B cell (primary cell): ENCODE measurements at regions not wholly inside any gene's neighbourhood (a gene's known extent, or its start where the extent isn't known, plus 50 kb on each side); places are given as distances from the start of the nearest gene placed in this dataset.

Experiments
- ATAC-seq: fragments of 200-7000 bp; cut with Tn5 transposase; one replicate; pipeline ENCODE4 v1.10.0; 2021; ENCODE audit warnings: low read depth, mild to moderate bottlenecking, moderate number of reproducible peaks, moderate library complexity
- CTCF ChIA-PET: fragments of 350-600 bp; sonication (Branson Sonifier 250); formaldehyde crosslinking; loops from one replicate; lab custom pipeline; 2021; ENCODE audit warnings: antibody characterized with exemption, inconsistent platforms; lab: Charles Lee
- POLR2A ChIA-PET: fragments of 350-600 bp; sonication (Branson Sonifier 250); formaldehyde crosslinking; loops from one replicate; lab custom pipeline; 2021; ENCODE audit warnings: antibody characterized with exemption; lab: Charles Lee
- DNase-seq: peaks from one replicate; pipeline ENCODE4 v3.0.0; 2013
- H2AFZ ChIP-seq: 2 replicates; pipeline ENCODE4 v1.6.1; 2012; ENCODE audit warnings: mild to moderate bottlenecking, low read depth, low read length; ENCODE audit not compliant: insufficient read depth, poor library complexity, severe bottlenecking
- H3K27ac ChIP-seq, 2 donors: 1 replicate in 1 of 2; 2 replicates in 1 of 2; pipeline ENCODE4 v1.5.1; 2012 to 2013; ENCODE audit warnings: low read length in 2 of 2, mild to moderate bottlenecking in 2 of 2, moderate library complexity in 1 of 2
- H3K27me3 ChIP-seq, 4 experiments: fragments of 200-600 bp in 1 of 4; sonication (generic) in 1 of 4; replicated peaks in 1 of 4; 1 replicate in 2 of 4; 2 replicates in 2 of 4; pipeline versions ENCODE4 v1.6.1 to v1.7.0; 2013 to 2016; ENCODE audit warnings: low read length in 3 of 4, mild to moderate bottlenecking in 2 of 4, mixed read lengths in 1 of 4, moderate library complexity in 1 of 4; ENCODE audit not compliant: insufficient read depth in 4 of 4, control insufficient read depth in 3 of 4; ENCODE audit errors: control extremely low read depth in 1 of 4
- H3K36me3 ChIP-seq, 2 experiments: replicated peaks in 1 of 2; 1 replicate in 1 of 2; 2 replicates in 1 of 2; pipeline versions ENCODE4 v1.6.1 to v1.7.1; 2013; ENCODE audit warnings: low read length in 1 of 2; ENCODE audit not compliant: insufficient read depth in 2 of 2, control insufficient read depth in 1 of 2; ENCODE audit errors: control extremely low read depth in 1 of 2, extremely low read depth in 1 of 2
- H3K4me1 ChIP-seq, 2 donors: fragments of 200-600 bp in 1 of 2; sonication (generic) in 1 of 2; 1 replicate in 1 of 2; 2 replicates in 1 of 2; pipeline versions ENCODE4 v1.5.1 to v1.6.1; 2013 to 2017; ENCODE audit warnings: low read length in 2 of 2; ENCODE audit not compliant: control insufficient read depth in 2 of 2, insufficient read depth in 2 of 2
- H3K4me2 ChIP-seq: replicated peaks from 2 replicates; pipeline ENCODE3; 2012; ENCODE audit warnings: mild to moderate bottlenecking, low read depth, low read length; ENCODE audit not compliant: poor library complexity, severe bottlenecking
- H3K4me3 ChIP-seq, 5 experiments: fragments of 200-600 bp in 1 of 5; sonication (generic) in 1 of 5; 1 replicate in 3 of 5; 2 replicates in 2 of 5; pipeline versions ENCODE4 v1.5.1 to v1.7.0; 2011 to 2016; ENCODE audit warnings: low read length in 4 of 5, mild to moderate bottlenecking in 4 of 5, low read depth in 2 of 5, control low read depth in 1 of 5, moderate library complexity in 1 of 5; ENCODE audit not compliant: insufficient read depth in 1 of 5; ENCODE audit errors: control extremely low read depth in 1 of 5, extremely low read depth in 1 of 5
- H3K79me2 ChIP-seq: fragments of 200-600 bp; sonication (generic); one replicate; pipeline ENCODE4 v1.6.0; 2016; ENCODE audit warnings: low read length; ENCODE audit not compliant: control insufficient read depth, insufficient read depth
- H3K9ac ChIP-seq: fragments of 200-600 bp; sonication (generic); 2 replicates; pipeline ENCODE4 v1.6.1; 2017; ENCODE audit warnings: mild to moderate bottlenecking, low read length, moderate library complexity
- H3K9me3 ChIP-seq, 3 donors: one replicate each; pipeline versions ENCODE4 v1.6.1 to v1.7.1; 2013; ENCODE audit warnings: low read length in 2 of 3; ENCODE audit not compliant: control insufficient read depth in 2 of 3, insufficient read depth in 1 of 3; ENCODE audit errors: control extremely low read depth in 1 of 3
- H4K20me1 ChIP-seq: 2 replicates; pipeline ENCODE4 v1.6.0; 2012; ENCODE audit warnings: mild to moderate bottlenecking, low read length; ENCODE audit not compliant: insufficient read depth, control insufficient read depth, poor library complexity, severe bottlenecking
- H3K27ac Mint-ChIP-seq: one replicate; pipeline ENCODE4 v1.8.0; 2021; ENCODE audit warnings: mixed read lengths
- H3K27me3 Mint-ChIP-seq: one replicate; pipeline ENCODE4 v1.8.0; 2021; ENCODE audit warnings: mixed read lengths
- H3K4me1 Mint-ChIP-seq: one replicate; pipeline ENCODE4 v1.8.0; 2021; ENCODE audit warnings: mixed read lengths
- H3K4me3 Mint-ChIP-seq: one replicate; pipeline ENCODE4 v1.8.0; 2021; ENCODE audit warnings: mixed read lengths
- H3K9me3 Mint-ChIP-seq: one replicate; pipeline ENCODE4 v1.8.0; 2022; ENCODE audit warnings: mixed read lengths; ENCODE audit not compliant: insufficient read depth
- EZH2 ChIP-seq: IDR thresholded peaks from 2 replicates; pipeline ENCODE4 v1.6.1; 2012; ENCODE audit warnings: borderline replicate concordance, low read depth, mild to moderate bottlenecking, moderate library complexity, low read length; ENCODE audit not compliant: insufficient read depth, poor library complexity, severe bottlenecking
- WGBS: methylation state at CpG from one replicate; pipeline ENCODE4 v1.1.5; 2013; ENCODE audit warnings: missing lambda C conversion rate; ENCODE audit not compliant: insufficient coverage; 5-methylcytosine and 5-hydroxymethylcytosine counted together
- intact Hi-C: fragments of 100-400 bp; cut with micrococcal nuclease; formaldehyde crosslinking; loops from one replicate; pipeline ENCODE4 v1.10.0; 2022
- TF ChIP-seq, protein P1 (sequence below): fragments of 200-600 bp; IDR thresholded peaks from one replicate; pipeline ENCODE4 v1.8.0; 2022; ENCODE audit warnings: antibody characterized with exemption, mild to moderate bottlenecking

DNA sequence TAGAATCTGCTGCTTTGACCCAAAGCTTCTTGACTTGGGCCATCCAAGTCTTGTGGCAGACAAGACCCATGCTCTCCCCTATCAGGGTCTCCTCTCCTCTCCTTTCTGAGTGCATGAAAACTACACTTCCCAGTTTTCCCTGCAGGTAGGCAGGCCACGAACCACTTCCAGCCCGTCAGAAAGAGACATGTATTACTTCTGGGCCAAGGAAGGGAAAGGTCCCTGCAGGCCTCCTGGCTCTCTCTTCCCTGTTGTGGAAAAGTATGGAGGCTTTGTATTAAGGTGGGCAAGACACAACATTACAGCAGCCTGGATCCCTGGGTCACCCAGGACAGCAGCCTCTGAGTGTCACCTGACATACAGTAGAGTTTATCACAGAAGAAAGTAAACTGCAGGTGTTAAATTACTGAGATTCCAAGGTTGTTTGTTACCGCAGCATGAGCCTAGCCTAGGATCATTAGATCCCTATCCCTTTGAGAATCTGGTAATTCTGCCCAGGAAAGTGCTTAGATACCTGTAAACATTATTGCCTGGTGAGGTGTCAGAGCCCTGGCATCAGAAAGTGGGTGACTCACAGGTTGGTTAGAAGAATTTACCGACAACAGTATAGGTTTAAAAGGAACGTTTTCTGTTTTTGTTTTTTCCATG is 717.3 kb downstream of the MATN1 start:
- intact Hi-C loops: no loop called here
- Histone ChIP-seq H3K9ac (no peak overlapping the region), H3K27ac (no peak overlapping the region), H2AFZ (no peak overlapping the region), H3K79me2 (no peaks in the 10 kb centered on the region), H3K27me3 (no peaks in the 10 kb centered on the region), H3K4me1 (no peaks in the 10 kb centered on the region), H3K4me3 (no peak overlapping the region), H4K20me1 (no peaks in the 10 kb centered on the region), H3K4me2 (no peak overlapping the region), H3K36me3 (no peaks in the 10 kb centered on the region), H3K9me3 (no peaks in the 10 kb centered on the region)
- H3K4me3 Mint-ChIP-seq: no peak overlapping the region
- no peak for TF ChIP-seq EZH2
- TF ChIP-seq, protein P1, sequence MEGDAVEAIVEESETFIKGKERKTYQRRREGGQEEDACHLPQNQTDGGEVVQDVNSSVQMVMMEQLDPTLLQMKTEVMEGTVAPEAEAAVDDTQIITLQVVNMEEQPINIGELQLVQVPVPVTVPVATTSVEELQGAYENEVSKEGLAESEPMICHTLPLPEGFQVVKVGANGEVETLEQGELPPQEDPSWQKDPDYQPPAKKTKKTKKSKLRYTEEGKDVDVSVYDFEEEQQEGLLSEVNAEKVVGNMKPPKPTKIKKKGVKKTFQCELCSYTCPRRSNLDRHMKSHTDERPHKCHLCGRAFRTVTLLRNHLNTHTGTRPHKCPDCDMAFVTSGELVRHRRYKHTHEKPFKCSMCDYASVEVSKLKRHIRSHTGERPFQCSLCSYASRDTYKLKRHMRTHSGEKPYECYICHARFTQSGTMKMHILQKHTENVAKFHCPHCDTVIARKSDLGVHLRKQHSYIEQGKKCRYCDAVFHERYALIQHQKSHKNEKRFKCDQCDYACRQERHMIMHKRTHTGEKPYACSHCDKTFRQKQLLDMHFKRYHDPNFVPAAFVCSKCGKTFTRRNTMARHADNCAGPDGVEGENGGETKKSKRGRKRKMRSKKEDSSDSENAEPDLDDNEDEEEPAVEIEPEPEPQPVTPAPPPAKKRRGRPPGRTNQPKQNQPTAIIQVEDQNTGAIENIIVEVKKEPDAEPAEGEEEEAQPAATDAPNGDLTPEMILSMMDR: no peak
- no peak for DNase-seq
- H3K9me3 Mint-ChIP-seq: no peaks in the 10 kb centered on the region
- no peak for ATAC-seq
- no peaks in the 10 kb centered on the region for H3K4me1 Mint-ChIP-seq
- ChIA-PET CTCF (no interaction called here), POLR2A (no interaction called here)
- H3K27ac Mint-ChIP-seq: no peak overlapping the region
- 33% methylated on average over 3 of the region's 5 CpGs for WGBS
- H3K27me3 Mint-ChIP-seq: no peaks in the 10 kb centered on the region

DNA sequence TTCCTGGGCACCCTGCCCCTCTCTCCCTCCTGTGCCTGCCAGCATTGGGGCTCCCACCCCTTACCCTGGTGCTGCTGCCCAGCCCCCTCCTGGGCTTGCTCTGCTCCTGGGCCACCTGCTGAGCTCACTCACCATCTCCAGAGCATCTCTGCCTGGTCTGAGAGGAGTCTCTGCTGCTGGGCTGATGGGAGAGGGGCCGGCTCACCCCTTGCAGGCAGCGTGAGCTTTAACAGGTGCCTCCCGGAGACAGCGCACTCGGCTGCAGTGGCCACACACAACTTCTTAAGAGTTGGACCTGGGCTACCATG is 721.7 kb downstream of the MATN1 start:
- Histone ChIP-seq H2AFZ (no peak overlapping the region), H4K20me1 (no peaks in the 10 kb centered on the region), H3K27me3 (no peaks in the 10 kb centered on the region), H3K4me2 (no peak overlapping the region), H3K4me1 (no peaks in the 10 kb centered on the region), H3K79me2 (no peaks in the 10 kb centered on the region), H3K36me3 (no peaks in the 10 kb centered on the region), H3K4me3 (no peak overlapping the region), H3K27ac (no peak overlapping the region), H3K9ac (no peak overlapping the region), H3K9me3 (peaks cover 0 to 11% (median 0%) of the 10 kb centered on the region in 3 donors)
- intact Hi-C loops: no loop called here
- ChIA-PET CTCF (no interaction called here), POLR2A (no interaction called here)
- H3K27me3 Mint-ChIP-seq: no peaks in the 10 kb centered on the region
- no peak overlapping the region for H3K27ac Mint-ChIP-seq
- ATAC-seq (no peak), DNase-seq (no peak)
- H3K4me1 Mint-ChIP-seq: no peaks in the 10 kb centered on the region
- 87% methylated on average over 5 of the region's 5 CpGs for WGBS
- H3K9me3 Mint-ChIP-seq: no peaks in the 10 kb centered on the region
- no peak for TF ChIP-seq EZH2
- TF ChIP-seq, protein P1: no peak
- no peak overlapping the region for H3K4me3 Mint-ChIP-seq
